HEK293T (cell line): ENCODE measurements at regions not wholly inside any gene's neighbourhood (a gene's known extent, or its start where the extent isn't known, plus 50 kb on each side); places are given as distances from the start of the nearest gene placed in this dataset.
A peak's percentile ranks its signal among the peaks of the same experiment; 100 is the strongest.

ENCODE experiments used
- CTCF ChIA-PET: fragments of 350-600 bp; formaldehyde crosslinking; extraction: SDS; loops from one replicate; lab custom pipeline; 2021; ENCODE audit warnings: antibody characterized with exemption, inconsistent platforms; lab: Yijun Ruan, JAX
- POLR2A ChIA-PET: fragments of 350-600 bp; formaldehyde crosslinking; extraction: SDS; loops from one replicate; lab custom pipeline; 2020; ENCODE audit warnings: antibody characterized with exemption, inconsistent platforms; lab: Yijun Ruan, JAX
- DNase-seq: peaks from one replicate; pipeline ENCODE4 v3.0.0; 2012; ENCODE audit warnings: mixed read lengths; ENCODE audit errors: extremely low spot score
- ARNT ChIP-seq: fragments of 450-650 bp; IDR thresholded peaks from 2 replicates; pipeline ENCODE4 v1.6.1; 2017; ENCODE audit warnings: mild to moderate bottlenecking
- BHLHE40 ChIP-seq: fragments of 450-650 bp; IDR thresholded peaks from 2 replicates; pipeline ENCODE4 v1.6.1; 2016; ENCODE audit warnings: mild to moderate bottlenecking, moderate library complexity, borderline replicate concordance
- CTBP1 ChIP-seq: fragments of 450-650 bp; IDR thresholded peaks from 2 replicates; pipeline ENCODE4 v1.6.1; 2016; ENCODE audit warnings: borderline replicate concordance
- ELF4 ChIP-seq: fragments of 450-650 bp; IDR thresholded peaks from 2 replicates; pipeline ENCODE4 v1.6.1; 2017; ENCODE audit warnings: antibody characterized with exemption
- FOXA1 ChIP-seq: fragments of 450-650 bp; IDR thresholded peaks from 2 replicates; pipeline ENCODE4 v1.6.1; 2016; ENCODE audit warnings: mild to moderate bottlenecking
- FOXK2 ChIP-seq: fragments of 450-650 bp; IDR thresholded peaks from 2 replicates; pipeline ENCODE4 v1.6.1; 2016; ENCODE audit warnings: mild to moderate bottlenecking
- FOXM1 ChIP-seq: fragments of 450-650 bp; IDR thresholded peaks from 2 replicates; pipeline ENCODE4 v1.6.1; 2017; ENCODE audit warnings: mild to moderate bottlenecking, borderline replicate concordance
- HDGF ChIP-seq: fragments of 450-650 bp; IDR thresholded peaks from 2 replicates; pipeline ENCODE4 v1.6.1; 2017; ENCODE audit warnings: antibody characterized with exemption, borderline replicate concordance
- L3MBTL2 ChIP-seq: fragments of 450-650 bp; conservative IDR thresholded peaks from 2 replicates; pipeline ENCODE4 v1.6.1; 2016; ENCODE audit warnings: mild to moderate bottlenecking
- LEF1 ChIP-seq: fragments of 450-650 bp; IDR thresholded peaks from 2 replicates; pipeline ENCODE4 v1.6.1; 2017; ENCODE audit warnings: mild to moderate bottlenecking, borderline replicate concordance
- NFRKB ChIP-seq: fragments of 450-650 bp; IDR thresholded peaks from 2 replicates; pipeline ENCODE4 v1.6.1; 2016; ENCODE audit warnings: mild to moderate bottlenecking, moderate library complexity
- PKNOX1 ChIP-seq: fragments of 450-650 bp; IDR thresholded peaks from 2 replicates; pipeline ENCODE4 v1.6.1; 2016
- SP1 ChIP-seq: fragments of 450-650 bp; IDR thresholded peaks from 2 replicates; pipeline ENCODE4 v1.6.1; 2017
- SUZ12 ChIP-seq: fragments of 450-650 bp; IDR thresholded peaks from 2 replicates; pipeline ENCODE4 v1.6.1; 2016; ENCODE audit warnings: mild to moderate bottlenecking
- TARDBP ChIP-seq: fragments of 450-650 bp; IDR thresholded peaks from 2 replicates; pipeline ENCODE4 v1.6.1; 2016
- ZNF384 ChIP-seq: fragments of 450-650 bp; IDR thresholded peaks from 2 replicates; pipeline ENCODE4 v1.6.1; 2016

GRCh38 chr3:80259736-80260135, 491.9 kb upstream of the ROBO1 start:
- TF ChIP-seq FOXA1 (no peak), L3MBTL2 (no peak), LEF1 (no peak), SP1 (no peak), PKNOX1 (peak; percentile 85)
- ChIA-PET POLR2A (no interaction called here), CTCF (no interaction called here)
- no peak for DNase-seq

- no peak for DNase-seq
- TF ChIP-seq CTBP1 = no peak
- TF ChIP-seq SUZ12 = no peak
- no peak for TF ChIP-seq BHLHE40
- TF ChIP-seq SP1 = no peak
- no peak for TF ChIP-seq L3MBTL2
- ChIA-PET POLR2A (no interaction called here), CTCF (no interaction called here)
Measured at GRCh38 chr3:80252113-80252512, 484.3 kb upstream of the ROBO1 start.

GRCh38 chr3:80247766-80248165, 480.0 kb upstream of the ROBO1 start:
- POLR2A ChIA-PET = no interaction called here
- no peak for DNase-seq
- TF ChIP-seq SUZ12 (no peak), FOXM1 (no peak), TARDBP (no peak), LEF1 (no peak), ELF4 (no peak), L3MBTL2 (no peak), FOXA1 (no peak), SP1 (no peak), HDGF (no peak), ARNT (no peak), CTBP1 (no peak), PKNOX1 (no peak), FOXK2 (no peak)
- CTCF ChIA-PET = no interaction called here

GRCh38 chr3:80244390-80244789, 476.6 kb upstream of the ROBO1 start:
- POLR2A ChIA-PET = no interaction called here
- no peak for DNase-seq
- CTCF ChIA-PET = no interaction called here
- TF ChIP-seq FOXK2 (no peak), FOXM1 (no peak), ELF4 (no peak)

GRCh38 chr3:80241791-80242190, 474.0 kb upstream of the ROBO1 start:
- ChIA-PET CTCF (no interaction called here), POLR2A (no interaction called here)
- DNase-seq = no peak
- no peak for TF ChIP-seq BHLHE40
- no peak for TF ChIP-seq HDGF
- TF ChIP-seq ELF4 = no peak
- no peak for TF ChIP-seq FOXM1
- TF ChIP-seq L3MBTL2 = no peak

GRCh38 chr3:80239301-80239700, 471.5 kb upstream of the ROBO1 start:
- CTCF ChIA-PET = no interaction called here
- TF ChIP-seq CTBP1 (no peak), HDGF (no peak), NFRKB (no peak), SUZ12 (no peak), BHLHE40 (no peak), FOXM1 (no peak), SP1 (no peak), ZNF384 (no peak)
- DNase-seq = no peak
- POLR2A ChIA-PET = no interaction called here

- no peak for DNase-seq
- TF ChIP-seq LEF1 (no peak), CTBP1 (no peak), TARDBP (no peak), ZNF384 (no peak), HDGF (no peak), NFRKB (no peak), ARNT (no peak), ELF4 (no peak), BHLHE40 (no peak), FOXM1 (no peak), L3MBTL2 (no peak), FOXK2 (no peak), FOXA1 (no peak), SP1 (no peak), PKNOX1 (no peak), SUZ12 (no peak)
- ChIA-PET CTCF (no interaction called here), POLR2A (no interaction called here)
Measured at GRCh38 chr3:80238606-80239005, 470.8 kb upstream of the ROBO1 start.
